Limb (tissue), 2 donors: ENCODE measurements at regions not wholly inside any gene's neighbourhood (a gene's known extent, or its start where the extent isn't known, plus 50 kb on each side); places are given as distances from the start of the nearest gene placed in this dataset.
"Not testable (repeated sequence)": the region's sequence is repeated elsewhere in the genome, so short reads cannot be mapped to it uniquely, and the experiment has no call there.

Source experiments
- DNase-seq, 2 donors: peaks; one replicate each; pipeline ENCODE4 v3.0.0-alpha.2; 2016; ENCODE audit errors: extremely low spot score in 2 of 2

DNA sequence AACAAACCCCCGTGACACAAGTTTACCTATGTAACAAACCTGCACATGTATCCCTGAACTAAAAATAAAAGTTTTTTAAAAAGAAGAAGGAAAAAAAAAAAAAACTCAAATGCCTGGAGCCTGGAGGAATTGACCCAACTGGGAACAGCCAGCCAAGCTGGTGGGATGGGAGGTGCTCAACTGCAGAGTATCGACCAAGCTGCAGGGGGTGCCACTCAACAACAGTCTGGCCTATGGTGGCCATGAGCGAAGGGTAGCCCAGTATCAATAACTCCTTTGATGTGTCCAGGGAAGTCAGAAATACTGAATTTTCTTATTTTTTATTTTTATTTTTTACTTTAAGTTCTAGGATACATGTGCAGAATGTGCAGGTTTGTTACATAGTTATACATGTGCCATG, 310.3 kb upstream of the DLGAP1 start:
- no peak for DNase-seq

DNA sequence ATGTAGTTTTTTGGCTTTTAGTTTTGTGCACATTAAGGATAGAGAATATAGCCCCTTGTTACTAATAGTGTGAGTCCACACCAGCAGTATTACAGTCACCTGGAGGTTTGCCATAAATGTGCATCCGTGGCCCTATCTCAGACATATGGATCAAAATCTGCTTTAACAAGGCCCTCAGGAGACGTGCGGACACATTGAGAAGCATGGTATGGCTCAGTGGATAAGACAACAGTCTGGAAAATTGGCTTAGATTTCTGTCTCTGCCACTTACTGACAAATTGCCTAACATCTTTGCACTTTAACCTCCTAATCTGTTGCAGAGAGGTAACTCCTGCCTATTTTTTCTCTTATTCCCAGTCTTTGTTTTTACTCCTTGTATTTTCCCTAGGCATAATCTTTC, 307.2 kb upstream of the DLGAP1 start:
- DNase-seq, result no peak

DNA sequence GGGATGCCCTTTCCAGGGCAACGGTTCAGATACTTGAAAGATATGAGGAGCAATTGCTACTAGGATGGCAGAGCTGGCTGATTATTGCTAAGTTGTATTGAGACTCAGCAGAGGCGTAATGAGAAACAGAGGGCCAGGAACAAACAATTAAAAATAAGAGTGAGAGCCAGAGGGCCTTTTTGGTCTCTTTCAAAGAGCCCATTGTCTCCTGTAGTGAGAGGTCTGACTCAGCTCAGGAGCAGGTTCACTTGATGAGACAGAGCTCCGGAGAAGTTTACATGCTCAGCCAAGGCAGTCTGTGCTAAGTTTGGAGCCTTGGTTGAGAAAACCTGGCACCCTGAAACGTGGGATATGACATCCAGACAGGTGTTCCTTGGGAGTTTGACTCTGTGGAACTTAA, 303.9 kb upstream of the DLGAP1 start:
- DNase-seq, result no peak

DNA sequence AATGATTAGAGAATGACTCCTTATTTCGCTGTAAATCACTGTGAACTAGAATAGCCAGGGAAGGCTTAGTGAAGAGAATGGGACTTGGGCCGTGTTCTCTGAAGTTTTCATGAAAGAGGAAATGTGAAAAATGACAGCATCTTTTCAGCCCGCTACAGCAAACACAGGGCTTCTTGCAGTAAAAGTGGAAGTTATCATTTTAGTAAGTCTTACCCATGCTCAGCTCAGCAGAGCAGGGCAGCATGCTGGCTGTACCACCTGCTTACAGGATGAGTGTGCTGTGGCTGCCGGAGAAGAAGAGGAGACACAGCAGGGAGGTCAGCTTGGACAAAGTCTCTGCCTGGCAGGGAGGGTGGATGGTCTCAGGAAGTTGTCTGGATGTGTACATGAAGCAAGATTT, 300.7 kb upstream of the DLGAP1 start:
- DNase-seq, result no peak

DNA sequence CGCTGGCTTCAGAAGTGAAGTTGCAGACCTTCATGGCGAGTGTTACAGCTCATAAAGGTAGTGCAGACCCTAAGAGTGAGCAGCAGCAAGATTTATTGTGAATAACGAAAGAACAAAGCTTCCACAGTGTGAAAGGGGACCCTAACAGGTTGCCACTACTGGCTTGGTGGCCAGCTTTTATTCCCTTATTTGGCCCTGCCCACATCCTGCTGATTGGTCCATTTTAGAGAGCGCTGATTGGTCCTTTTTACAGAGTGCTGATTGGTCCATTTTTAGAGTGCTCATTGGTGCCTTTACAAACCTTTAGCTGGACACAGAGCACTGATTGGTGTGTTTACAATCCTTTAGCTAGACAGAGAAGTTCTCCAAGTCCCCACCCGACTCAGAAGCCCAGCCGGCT, 298.0 kb upstream of the DLGAP1 start:
- DNase-seq, result not testable (repeated sequence)

DNA sequence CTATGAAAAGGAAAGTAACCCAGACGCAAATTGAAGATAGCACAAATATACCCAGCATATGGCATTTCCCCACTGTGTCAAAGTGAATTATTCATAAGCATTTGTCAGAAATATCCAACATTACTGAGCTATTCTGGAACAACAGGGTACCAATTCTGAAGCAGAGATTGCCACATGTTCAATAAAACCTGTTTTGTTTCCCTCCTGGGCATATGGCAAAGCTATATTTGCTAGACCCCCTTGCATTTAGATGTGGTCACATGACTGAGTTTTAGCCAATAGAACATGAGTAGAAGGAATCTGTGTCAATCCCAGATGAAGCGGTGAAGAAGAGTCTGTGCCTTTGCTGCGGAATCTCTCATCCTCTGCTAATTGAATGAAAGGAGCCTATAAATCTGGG, 296.4 kb upstream of the DLGAP1 start:
- DNase-seq, result no peak

DNA sequence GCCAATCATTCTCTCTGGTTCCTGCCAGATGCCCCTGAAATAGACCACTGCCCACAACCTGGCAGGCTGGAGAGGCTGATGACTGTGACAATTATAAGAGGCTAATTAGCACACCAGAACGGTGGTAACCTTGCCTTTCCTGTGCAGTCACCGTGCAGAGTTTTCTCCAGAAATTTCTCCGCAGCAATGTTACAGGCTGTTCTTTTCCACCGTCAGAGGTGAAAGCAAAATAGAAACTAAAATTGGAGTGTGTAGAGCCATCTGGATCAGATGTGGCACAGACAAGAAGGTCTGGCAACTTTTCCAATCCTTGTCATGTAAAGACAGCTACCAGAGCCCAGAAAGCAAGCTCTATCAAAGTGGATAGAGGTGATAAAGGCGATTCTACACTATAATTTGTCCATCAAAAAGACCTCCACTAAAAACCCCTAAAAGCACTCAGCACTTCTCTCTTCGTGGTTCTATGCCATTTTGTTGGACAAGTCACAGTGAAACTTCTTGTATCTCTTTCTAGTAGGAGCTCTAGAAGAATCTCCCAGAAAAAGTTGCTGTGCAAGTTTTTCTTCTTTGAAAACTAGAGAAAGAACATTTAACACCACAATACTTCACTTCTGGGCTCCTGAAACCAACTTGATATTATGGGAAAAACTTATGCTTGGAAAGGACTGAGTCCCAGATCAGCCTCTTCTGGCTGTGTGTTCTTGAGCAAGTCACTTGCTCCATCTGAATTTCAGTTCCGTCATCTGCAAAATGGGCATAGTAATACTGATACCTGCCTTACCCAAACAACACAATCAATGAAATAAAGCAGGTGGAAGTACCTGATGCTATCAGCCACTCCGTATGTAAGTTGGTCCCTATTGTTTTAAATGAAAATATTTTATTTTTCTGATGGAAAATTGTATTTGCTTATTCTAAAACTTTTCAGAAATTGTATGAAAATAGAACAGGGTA, 295.6 kb upstream of the DLGAP1 start:
- no peak for DNase-seq

DNA sequence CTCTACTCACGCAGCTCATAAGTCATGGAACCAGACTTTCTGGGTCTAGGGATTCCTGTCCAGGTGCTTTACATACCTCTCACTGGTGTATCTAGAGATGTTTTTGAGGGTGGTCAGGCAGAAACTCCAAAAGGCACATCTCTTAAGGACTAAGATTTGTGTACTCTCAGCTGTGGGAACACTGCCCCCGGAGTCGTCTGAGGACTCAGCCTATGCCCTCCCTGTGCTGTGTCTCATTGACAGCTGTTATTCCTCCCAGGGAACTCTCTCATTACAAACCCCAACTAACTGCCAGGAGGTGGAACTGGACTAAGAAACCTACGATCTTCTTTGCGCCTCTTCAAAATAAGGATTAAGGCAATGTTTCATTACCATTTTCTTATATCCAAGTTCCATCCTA, 293.9 kb upstream of the DLGAP1 start:
- DNase-seq, result no peak

DNA sequence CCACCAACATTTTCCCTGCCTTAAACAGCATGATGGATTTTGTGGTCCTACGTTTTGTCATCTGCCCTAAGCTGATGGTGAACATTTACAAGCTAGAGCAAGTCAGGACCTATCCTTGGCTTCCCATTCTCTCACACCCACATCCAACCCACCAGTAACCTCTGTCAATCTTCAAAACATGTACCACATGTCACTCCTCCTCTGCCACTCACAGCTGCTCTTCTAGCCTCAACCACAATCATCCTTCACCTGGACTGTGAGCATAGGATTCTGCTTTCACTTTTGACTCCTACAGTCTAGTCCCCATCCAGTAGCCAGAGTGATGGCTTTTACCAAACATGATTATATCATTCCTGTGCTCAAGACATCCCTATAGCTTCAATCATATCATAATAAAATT, 279.8 kb upstream of the DLGAP1 start:
- DNase-seq, result no peak

DNA sequence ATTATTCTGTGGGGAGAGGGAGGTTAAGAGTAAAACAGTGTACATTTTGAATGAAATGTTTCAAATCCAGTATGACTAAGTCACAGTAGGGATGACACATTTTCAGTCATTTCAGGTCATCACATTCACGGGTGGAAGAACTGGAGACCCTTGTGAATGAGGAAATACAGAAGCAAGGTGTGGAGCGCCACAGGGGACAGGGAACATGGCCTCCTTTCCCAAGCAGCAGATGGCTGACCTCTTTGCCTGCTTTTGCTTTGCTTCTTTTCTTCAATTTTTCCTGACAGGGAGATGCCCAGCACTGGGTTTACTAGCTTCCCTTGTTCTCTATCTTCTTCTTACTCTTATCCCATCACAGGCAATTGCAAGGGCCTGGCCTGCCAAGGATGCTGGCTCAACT, 278.9 kb upstream of the DLGAP1 start:
- no peak for DNase-seq

DNA sequence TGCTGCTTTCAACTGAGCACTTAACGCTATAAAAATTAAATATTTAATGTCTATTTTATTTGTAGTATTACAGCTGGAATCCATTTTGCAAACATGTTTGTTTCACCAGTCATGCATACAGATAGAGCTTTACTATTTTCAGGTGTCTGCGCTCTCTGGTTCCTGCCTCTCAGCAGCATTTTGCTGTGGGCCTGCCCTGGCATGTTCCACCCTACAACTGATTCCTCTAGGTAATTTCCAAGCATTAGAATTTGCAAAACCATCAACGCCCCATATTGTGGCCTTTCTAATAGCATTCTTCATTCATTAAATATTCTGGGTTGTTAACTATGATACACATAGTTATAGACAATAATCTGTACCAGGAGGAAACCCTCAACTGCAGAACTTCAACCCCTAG, 266.4 kb upstream of the DLGAP1 start:
- DNase-seq, result no peak

DNA sequence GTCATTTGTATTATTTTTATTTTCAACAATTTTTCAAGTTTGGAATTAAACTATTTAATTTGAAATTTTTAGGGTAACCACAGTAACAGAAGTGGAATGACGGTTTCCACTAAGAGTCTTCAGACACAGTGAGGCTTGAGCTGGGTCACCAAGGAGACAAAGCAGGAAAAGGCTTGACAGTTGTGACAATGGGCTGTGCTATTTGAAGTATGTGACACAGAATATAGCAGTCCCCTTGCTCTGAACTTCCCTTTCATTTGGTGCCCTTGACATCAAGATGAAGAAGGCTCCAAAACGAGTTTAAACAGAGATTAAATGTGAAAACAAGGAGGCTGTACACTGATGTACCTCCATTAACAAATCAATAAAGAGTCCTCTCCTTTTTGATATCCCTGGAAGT, 265.4 kb upstream of the DLGAP1 start:
- DNase-seq, result no peak

DNA sequence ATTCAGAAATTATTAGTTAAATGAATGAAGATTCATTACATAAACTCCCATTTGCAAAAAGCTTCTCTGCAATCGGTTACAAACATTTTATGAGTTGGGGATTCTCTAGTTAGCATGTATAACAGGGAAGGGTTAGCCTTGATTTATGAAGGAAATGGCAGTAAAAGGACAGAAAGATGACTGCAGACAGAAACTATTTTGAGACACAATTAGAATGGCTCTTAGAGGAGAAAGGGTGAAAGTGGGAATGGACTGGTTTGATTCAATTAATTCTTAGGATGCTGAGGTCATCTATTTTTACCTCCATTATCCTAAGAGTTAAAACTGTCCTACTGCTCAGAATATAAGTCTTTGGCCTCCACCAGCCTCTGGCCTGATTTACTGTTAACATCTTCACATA, 250.8 kb upstream of the DLGAP1 start:
- DNase-seq, result no peak

DNA sequence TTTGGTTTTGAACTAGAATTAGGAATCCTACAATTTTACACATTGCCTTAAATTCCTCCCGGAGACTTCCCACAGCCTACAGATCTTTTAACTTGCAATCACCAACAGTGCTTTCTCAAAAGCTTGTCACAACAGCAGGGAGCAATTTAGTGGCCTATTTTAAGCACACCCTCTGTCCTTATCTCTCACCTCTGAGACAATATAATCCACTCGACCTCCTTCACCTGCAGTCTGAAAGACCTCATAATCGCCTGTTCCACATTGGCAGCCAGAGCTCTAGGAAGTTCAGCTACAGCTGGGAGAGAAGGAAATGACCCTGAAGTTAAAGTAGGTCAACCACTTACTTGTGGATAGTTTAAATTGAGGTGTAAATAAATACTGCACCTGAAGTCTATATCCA, 249.7 kb upstream of the DLGAP1 start:
- no peak for DNase-seq

DNA sequence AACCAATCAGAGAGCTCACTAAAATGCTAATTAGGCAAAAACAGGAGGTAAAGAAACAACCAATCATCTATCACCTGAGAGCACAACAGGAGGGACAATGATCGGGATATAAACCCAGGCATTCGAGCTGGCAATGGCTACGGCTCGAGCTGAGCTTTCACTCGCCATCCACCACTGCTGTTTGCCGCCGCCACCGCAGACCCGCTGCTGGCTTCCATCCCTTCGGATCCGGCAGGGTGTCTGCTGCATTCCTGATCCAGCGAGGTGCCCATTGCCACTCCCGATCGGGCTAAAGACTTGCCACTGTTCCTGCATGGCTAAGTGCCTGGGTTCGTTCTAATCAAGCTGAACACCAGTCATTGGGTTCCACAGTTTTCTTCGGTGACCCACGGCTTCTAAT, 236.7 kb upstream of the DLGAP1 start:
- DNase-seq, result no peak

DNA sequence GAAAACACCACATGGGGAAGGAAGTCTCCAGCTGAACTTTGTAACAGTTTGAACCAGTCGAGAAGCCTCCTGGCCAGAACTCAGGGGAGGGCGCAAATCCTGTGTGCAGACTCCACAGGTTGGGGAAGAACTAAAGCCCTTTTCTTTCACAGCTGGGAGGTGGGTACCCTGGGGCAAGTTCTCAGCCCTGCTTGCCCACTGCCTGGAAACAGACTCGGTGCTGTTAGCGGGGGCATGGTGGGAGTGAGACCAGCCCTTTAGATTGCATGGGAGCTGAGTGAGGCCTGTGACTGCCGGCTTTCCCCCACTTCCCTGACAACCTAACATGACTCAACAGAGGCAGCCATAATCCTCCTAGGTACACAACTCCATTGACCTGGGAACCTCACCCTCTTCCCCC, 223.6 kb upstream of the DLGAP1 start:
- DNase-seq, result not testable (repeated sequence)

DNA sequence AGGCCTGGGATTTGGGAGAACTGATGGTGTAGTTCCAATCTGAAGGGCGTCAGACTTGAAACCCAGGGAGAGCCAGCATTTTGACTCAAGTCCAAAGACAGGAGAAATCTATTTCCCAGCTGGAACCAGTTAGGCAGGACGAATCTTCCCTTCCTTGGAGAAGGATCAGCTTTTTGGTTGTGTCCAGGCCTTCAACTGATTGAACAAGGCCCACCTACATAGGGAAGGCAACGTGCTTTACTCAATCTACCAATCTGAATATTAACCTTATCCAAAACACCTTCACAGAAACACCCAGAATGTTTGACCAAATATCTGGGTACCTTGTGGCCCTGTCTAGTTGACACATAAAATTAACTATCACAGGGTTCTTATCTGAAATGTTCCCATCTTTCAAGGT, 221.9 kb upstream of the DLGAP1 start:
- DNase-seq, result no peak

DNA sequence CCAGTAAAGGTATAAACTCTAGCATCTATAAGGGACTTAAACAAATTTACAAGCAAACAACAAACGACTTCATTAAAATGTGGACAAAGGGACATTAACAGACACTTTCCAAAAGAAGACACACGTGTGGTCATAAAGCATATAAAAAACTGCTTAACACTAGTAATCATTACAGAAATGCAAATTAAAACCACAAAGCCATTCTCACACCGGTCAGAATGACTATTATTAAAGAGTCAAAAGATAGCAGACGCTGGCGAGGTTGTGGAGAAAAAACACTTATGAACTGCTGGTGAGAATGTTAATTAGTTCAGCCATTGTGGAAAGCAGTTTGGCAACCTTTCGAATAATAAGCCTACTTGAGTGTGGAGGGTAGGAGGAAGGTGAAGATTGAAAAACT, 217.1 kb upstream of the DLGAP1 start:
- no peak for DNase-seq

DNA sequence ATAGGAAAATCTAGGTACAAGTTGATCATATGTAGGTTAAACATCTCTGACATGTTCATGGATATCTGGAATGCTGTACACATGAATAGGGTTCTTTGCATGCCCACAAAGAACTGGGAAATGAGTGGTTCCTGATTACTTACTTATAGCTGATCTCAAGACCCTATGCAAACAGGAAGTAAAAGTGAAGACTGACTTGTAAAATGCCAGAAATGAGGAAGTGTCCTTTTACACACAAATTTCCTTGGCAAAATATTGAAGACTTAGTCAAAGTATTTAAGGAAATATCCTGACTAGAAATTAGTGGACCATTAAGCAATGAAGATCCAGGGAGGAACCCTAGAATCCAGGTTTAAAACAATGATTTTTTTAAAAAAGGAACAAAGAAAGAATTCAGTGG, 203.7 kb upstream of the DLGAP1 start:
- no peak for DNase-seq

DNA sequence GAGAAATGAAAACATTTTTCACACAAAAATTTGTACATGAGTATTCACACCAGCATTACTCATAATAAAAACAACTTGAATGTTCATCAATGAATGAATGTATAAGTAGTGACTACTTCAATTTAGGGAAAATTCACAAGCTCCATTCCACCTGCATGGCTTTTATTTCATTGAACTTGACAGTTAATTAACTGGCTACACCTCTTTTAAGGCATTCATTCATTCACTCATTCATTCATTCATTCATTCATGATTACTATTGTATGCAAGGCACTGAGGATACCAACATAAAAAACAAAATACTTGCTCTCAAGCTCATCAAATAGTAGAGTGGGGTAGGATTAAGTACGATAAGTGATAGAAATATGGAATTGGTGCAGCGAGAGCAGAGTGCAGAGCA, 198.3 kb upstream of the DLGAP1 start:
- no peak for DNase-seq

DNA sequence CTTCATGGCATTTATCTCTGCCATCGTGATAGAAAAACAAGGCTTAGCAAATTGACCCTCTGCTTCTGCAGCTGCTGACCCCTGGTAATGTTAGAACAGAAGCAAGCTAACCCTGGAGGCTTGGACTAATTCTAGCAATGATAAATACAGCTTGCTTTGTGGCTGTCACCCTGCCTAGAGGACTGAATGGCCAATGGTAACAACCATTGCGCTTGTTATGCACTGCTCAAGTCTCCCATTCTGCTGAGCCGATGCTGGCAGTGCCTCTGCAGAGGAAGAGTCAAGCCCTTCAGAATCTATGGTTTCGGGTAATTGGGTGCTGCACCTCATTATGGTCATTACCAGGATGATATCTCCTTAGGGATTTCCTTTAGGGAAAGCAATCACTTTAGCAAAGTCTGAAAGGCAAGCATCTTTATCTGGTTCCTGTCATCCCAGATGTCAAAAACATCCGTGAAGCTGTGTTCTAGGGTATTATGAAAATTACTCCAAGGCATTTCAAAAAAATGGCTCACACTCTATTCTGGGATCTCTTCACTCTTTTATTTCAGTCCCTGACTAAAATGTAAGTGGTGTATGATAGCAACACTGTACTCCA, 186.8 kb upstream of the DLGAP1 start:
- no peak for DNase-seq

DNA sequence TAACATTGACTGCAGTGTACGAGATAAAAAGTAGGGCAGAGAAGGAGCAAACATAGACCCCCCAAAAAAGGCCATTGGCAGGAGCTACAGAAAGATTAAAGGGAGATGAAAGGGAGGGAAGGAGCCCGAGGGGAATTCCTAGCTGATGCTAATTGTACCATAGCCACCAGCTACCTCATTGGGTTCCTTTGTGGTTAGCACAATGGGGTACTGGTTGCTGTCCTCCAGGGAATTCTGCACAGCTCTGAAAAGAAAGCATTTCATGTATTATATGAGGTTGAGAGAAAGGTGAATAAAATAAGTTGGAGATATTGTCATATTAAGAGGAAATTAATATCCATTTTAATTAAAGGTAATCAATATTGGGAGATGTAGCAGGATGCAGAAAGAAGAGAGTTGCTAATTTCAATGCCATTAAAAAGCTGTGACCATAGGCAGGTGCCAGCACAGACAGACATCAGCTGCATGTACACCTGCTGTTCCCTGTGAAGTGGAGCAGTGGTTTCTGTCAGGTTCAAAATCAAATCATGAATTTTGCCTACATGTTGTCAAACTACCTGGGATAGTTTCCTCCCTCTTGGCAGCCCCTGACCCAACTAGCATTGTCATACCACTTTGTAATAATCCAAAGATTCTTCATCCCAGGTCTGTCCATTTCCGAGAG, 185.4 kb upstream of the DLGAP1 start:
- no peak for DNase-seq
